Thyroid gland (tissue), 4 donors: ENCODE measurements at regions not wholly inside any gene's neighbourhood (a gene's known extent, or its start where the extent isn't known, plus 50 kb on each side); places are given as distances from the start of the nearest gene placed in this dataset.
"Not testable (repeated sequence)": the region's sequence is repeated elsewhere in the genome, so short reads cannot be mapped to it uniquely, and the experiment has no call there.

Experiments
- POLR2A ChIP-seq, 2 donors: fragments of 450-650 bp; IDR thresholded peaks; one replicate each; pipeline ENCODE4 v1.6.1; 2017; ENCODE audit warnings: antibody characterized with exemption in 2 of 2, mild to moderate bottlenecking in 2 of 2, moderate library complexity in 1 of 2
- TF ChIP-seq, protein P1 (sequence below), 6 experiments: fragments of 200-600 bp in 3 of 6; fragments of 450-650 bp in 3 of 6; sonication (generic) in 3 of 6; IDR thresholded peaks; one replicate each; pipeline ENCODE4 v1.5.1; 2016 to 2019; ENCODE audit warnings: antibody characterized with exemption in 6 of 6, mild to moderate bottlenecking in 2 of 6, inconsistent platforms in 1 of 6, moderate library complexity in 1 of 6

DNA sequence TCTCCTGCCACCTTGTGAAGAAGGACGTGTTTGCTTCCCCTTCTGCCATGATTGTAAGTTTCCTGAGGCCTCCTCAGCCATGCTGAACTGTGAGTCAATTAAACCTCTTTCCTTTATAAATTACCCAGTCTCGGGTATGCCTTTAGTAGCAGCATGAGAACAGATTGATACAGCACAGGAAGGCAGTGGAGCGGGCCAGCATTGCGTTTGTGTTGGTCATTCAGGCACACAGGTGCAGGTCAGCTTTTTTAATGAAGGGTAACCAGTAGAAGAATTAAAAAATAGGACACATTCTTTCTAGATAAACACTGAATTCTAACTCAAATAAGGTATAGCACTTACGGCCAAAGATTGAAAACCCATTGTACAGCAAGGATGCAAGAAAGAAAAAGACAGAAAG, 432.6 kb downstream of the BRD1 start:
- TF ChIP-seq, protein P1, sequence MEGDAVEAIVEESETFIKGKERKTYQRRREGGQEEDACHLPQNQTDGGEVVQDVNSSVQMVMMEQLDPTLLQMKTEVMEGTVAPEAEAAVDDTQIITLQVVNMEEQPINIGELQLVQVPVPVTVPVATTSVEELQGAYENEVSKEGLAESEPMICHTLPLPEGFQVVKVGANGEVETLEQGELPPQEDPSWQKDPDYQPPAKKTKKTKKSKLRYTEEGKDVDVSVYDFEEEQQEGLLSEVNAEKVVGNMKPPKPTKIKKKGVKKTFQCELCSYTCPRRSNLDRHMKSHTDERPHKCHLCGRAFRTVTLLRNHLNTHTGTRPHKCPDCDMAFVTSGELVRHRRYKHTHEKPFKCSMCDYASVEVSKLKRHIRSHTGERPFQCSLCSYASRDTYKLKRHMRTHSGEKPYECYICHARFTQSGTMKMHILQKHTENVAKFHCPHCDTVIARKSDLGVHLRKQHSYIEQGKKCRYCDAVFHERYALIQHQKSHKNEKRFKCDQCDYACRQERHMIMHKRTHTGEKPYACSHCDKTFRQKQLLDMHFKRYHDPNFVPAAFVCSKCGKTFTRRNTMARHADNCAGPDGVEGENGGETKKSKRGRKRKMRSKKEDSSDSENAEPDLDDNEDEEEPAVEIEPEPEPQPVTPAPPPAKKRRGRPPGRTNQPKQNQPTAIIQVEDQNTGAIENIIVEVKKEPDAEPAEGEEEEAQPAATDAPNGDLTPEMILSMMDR (IDR thresholded peaks at IDR 0.05): not testable (repeated sequence)
- not testable (repeated sequence) for TF ChIP-seq POLR2A (IDR thresholded peaks at IDR 0.05)
